ENCODE measurements at regions not wholly inside any gene's neighbourhood (a gene's known extent, or its start where the extent isn't known, plus 50 kb on each side); places are given as distances from the start of the nearest gene placed in this dataset.

- Histone ChIP-seq H3K27me3 (no peaks in the 10 kb centered on the region), H3K27ac (no peak overlapping the region), H3K36me3 (no peaks in the 10 kb centered on the region), H3K4me1 (peaks cover 0 to 23% (median 0%) of the 10 kb centered on the region in 3 donors), H3K4me3 (no peak overlapping the region), H3K9me3 (no peaks in the 10 kb centered on the region)
- 94 to 97% methylated on average over 6 to 7 of the region's 7 CpGs for WGBS, 2 donors (ENCODE audit: low coverage in 1 of 2)
- no peak for TF ChIP-seq CTCF (IDR thresholded peaks at IDR 0.05)
- no peak for TF ChIP-seq EP300 (IDR thresholded peaks at IDR 0.05)
- TF ChIP-seq POLR2A (IDR thresholded peaks at IDR 0.05): no peak
- TF ChIP-seq POLR2AphosphoS5 (IDR thresholded peaks at IDR 0.05): no peak
- no peak for ATAC-seq
Observed at GRCh38 chr5:89724379-89725095, 685.0 kb downstream of the CETN3 start.

- Histone ChIP-seq H3K27me3 (no peaks in the 10 kb centered on the region), H3K36me3 (no peaks in the 10 kb centered on the region), H3K27ac (no peak overlapping the region), H3K4me3 (no peak overlapping the region), H3K4me1 (peaks cover 0 to 17% (median 0%) of the 10 kb centered on the region in 3 donors), H3K9me3 (no peaks in the 10 kb centered on the region)
- WGBS, 2 donors (ENCODE audit: low coverage in 1 of 2): 27 to 30% methylated on average over 2 of the region's 2 CpGs
- TF ChIP-seq CTCF (IDR thresholded peaks at IDR 0.05): no peak
- TF ChIP-seq POLR2AphosphoS5 (IDR thresholded peaks at IDR 0.05): no peak
- TF ChIP-seq EP300 (IDR thresholded peaks at IDR 0.05): no peak
- TF ChIP-seq POLR2A (IDR thresholded peaks at IDR 0.05): no peak
- no peak for ATAC-seq
Observed at GRCh38 chr5:89723907-89724306, 685.6 kb downstream of the CETN3 start.

- Histone ChIP-seq H3K4me3 (no peak overlapping the region), H3K4me1 (peaks cover 0 to 7% (median 0%) of the 10 kb centered on the region in 3 donors), H3K27me3 (no peaks in the 10 kb centered on the region), H3K36me3 (no peaks in the 10 kb centered on the region), H3K9me3 (no peaks in the 10 kb centered on the region), H3K27ac (no peak overlapping the region)
- 64 to 76% methylated on average over 3 to 4 of the region's 4 CpGs for WGBS, 2 donors (ENCODE audit: low coverage in 1 of 2)
- no peak for ATAC-seq
- TF ChIP-seq EP300 (IDR thresholded peaks at IDR 0.05) (no peak), POLR2A (IDR thresholded peaks at IDR 0.05) (no peak)
Observed at GRCh38 chr5:89722538-89722937, 687.0 kb downstream of the CETN3 start.

GRCh38 chr5:89721931-89722330, 687.6 kb downstream of the CETN3 start:
- TF ChIP-seq POLR2AphosphoS5 (IDR thresholded peaks at IDR 0.05) (no peak), CTCF (IDR thresholded peaks at IDR 0.05) (no peak), EP300 (IDR thresholded peaks at IDR 0.05) (no peak), POLR2A (IDR thresholded peaks at IDR 0.05) (no peak)
- no peak overlapping the region for H3K4me3 ChIP-seq
- H3K36me3 ChIP-seq: no peaks in the 10 kb centered on the region
- no peak overlapping the region for H3K27ac ChIP-seq
- no peaks in the 10 kb centered on the region for H3K27me3 ChIP-seq
- no peaks in the 10 kb centered on the region for H3K9me3 ChIP-seq
- H3K4me1 ChIP-seq: peaks cover 0 to 7% (median 0%) of the 10 kb centered on the region in 3 donors
- ATAC-seq: no peak

GRCh38 chr5:89721353-89721752, 688.2 kb downstream of the CETN3 start:
- ATAC-seq: no peak
- Histone ChIP-seq H3K9me3 (no peaks in the 10 kb centered on the region), H3K27ac (no peak overlapping the region), H3K4me1 (peaks cover 0 to 7% (median 0%) of the 10 kb centered on the region in 3 donors), H3K4me3 (no peak overlapping the region), H3K27me3 (no peaks in the 10 kb centered on the region), H3K36me3 (no peaks in the 10 kb centered on the region)
- 67 to 73% methylated on average over 2 of the region's 2 CpGs for WGBS, 2 donors (ENCODE audit: low coverage in 1 of 2)
- TF ChIP-seq POLR2A (IDR thresholded peaks at IDR 0.05) (no peak), CTCF (IDR thresholded peaks at IDR 0.05) (no peak), POLR2AphosphoS5 (IDR thresholded peaks at IDR 0.05) (no peak), EP300 (IDR thresholded peaks at IDR 0.05) (no peak)
